ENCODE measurements at regions not wholly inside any gene's neighbourhood (a gene's known extent, or its start where the extent isn't known, plus 50 kb on each side); places are given as distances from the start of the nearest gene placed in this dataset.

GRCh38 chr22:48579928-48580309, 1247.8 kb downstream of the BRD1 start:
- DNase-seq = no peak

GRCh38 chr22:48579043-48579927, 1248.4 kb downstream of the BRD1 start:
- no peak for DNase-seq

GRCh38 chr22:48578138-48579042, 1249.3 kb downstream of the BRD1 start:
- DNase-seq = no peak

- DNase-seq = no peak
Observed at GRCh38 chr22:48577691-48578090, 1250.0 kb downstream of the BRD1 start.

GRCh38 chr22:48577014-48577690, 1250.5 kb downstream of the BRD1 start:
- DNase-seq = no peak

GRCh38 chr22:48576333-48577013, 1251.2 kb downstream of the BRD1 start:
- DNase-seq = no peak

- DNase-seq = no peak
Observed at GRCh38 chr22:48575618-48576332, 1251.9 kb downstream of the BRD1 start.

GRCh38 chr22:48574776-48575617, 1252.7 kb downstream of the BRD1 start:
- no peak for DNase-seq

GRCh38 chr22:48573766-48574165, 1253.9 kb downstream of the BRD1 start:
- no peak for DNase-seq

- DNase-seq = no peak
Observed at GRCh38 chr22:48572951-48573350, 1254.7 kb downstream of the BRD1 start.

- DNase-seq = no peak
Observed at GRCh38 chr22:48570912-48571311, 1256.8 kb downstream of the BRD1 start.

- DNase-seq = no peak
Observed at GRCh38 chr22:48569476-48570233, 1258.0 kb downstream of the BRD1 start.

- DNase-seq = no peak
Observed at GRCh38 chr22:48568736-48569330, 1258.8 kb downstream of the BRD1 start.

GRCh38 chr22:48567213-48567975, 1260.3 kb downstream of the BRD1 start:
- no peak for DNase-seq

- no peak for DNase-seq
Observed at GRCh38 chr22:48566741-48567140, 1260.9 kb downstream of the BRD1 start.

GRCh38 chr22:48565901-48566501, 1261.7 kb downstream of the BRD1 start:
- no peak for DNase-seq

GRCh38 chr22:48564995-48565394, 1262.7 kb downstream of the BRD1 start:
- no peak for DNase-seq

- no peak for DNase-seq
Observed at GRCh38 chr22:48563966-48564330, 1263.7 kb downstream of the BRD1 start.
